K562 (cell line): ENCODE measurements at regions not wholly inside any gene's neighbourhood (a gene's known extent, or its start where the extent isn't known, plus 50 kb on each side); places are given as distances from the start of the nearest gene placed in this dataset.

ENCODE experiments used
- ATAC-seq: fragments of 200-7000 bp; cut with Tn5 transposase; 3 replicates; pipeline ENCODE4 v1.9.1; 2020; ENCODE audit warnings: moderate library complexity
- BruUV-seq: library from RNA; stranded (reverse); fragments of 400-500 nt; replicated peaks from 2 replicates; lab custom pipeline; 2021; lab: Mats Ljungman, UMichigan
- CTCF ChIA-PET: fragments of 300-600 bp; formaldehyde crosslinking; extraction: SDS; loops from one replicate; lab custom pipeline; 2021; ENCODE audit warnings: low intra/inter-chr PET ratio; lab: Yijun Ruan, JAX
- POLR2A ChIA-PET: fragments of 300-600, 350-650 bp; sonication (Branson Sonifier 250); formaldehyde crosslinking; extraction: SDS; loops from one replicate; lab custom pipeline; 2021; ENCODE audit warnings: antibody characterized with exemption, inconsistent platforms; lab: Yijun Ruan, JAX
- DNase-seq, 4 experiments: peaks; one replicate each; pipeline versions ENCODE4 v3.0.0 to v3.0.0-alpha.2; 2011 to 2018; ENCODE audit warnings: low spot score in 3 of 4, mixed read lengths in 3 of 4; ENCODE audit errors: extremely low read depth in 1 of 4
- FAIRE-seq: peaks from 2 replicates; lab custom pipeline; 2011; peaks lifted over from hg19 to GRCh38; lab: Jason Lieb, UNC
- H2AFZ ChIP-seq: 2 replicates; pipeline ENCODE4 v1.6.0; 2011; ENCODE audit warnings: low read depth, low read length, control low read depth, inconsistent platforms
- H3K27ac ChIP-seq: fragments of 200-600 bp; 3 replicates; pipeline ENCODE4 v1.8.0; 2011; ENCODE audit warnings: low read depth, mild to moderate bottlenecking, control low read depth, inconsistent platforms, low read length, moderate library complexity, mixed read lengths; ENCODE audit errors: extremely low read depth
- H3K27me3 ChIP-seq, 2 experiments: fragments of 300-600 bp in 1 of 2; 2 replicates in 1 of 2; 3 replicates in 1 of 2; pipeline versions ENCODE4 v1.6.0 to v1.8.0; 2011; ENCODE audit warnings: inconsistent platforms in 2 of 2, low read length in 2 of 2, mild to moderate bottlenecking in 1 of 2, mixed read lengths in 1 of 2, moderate library complexity in 1 of 2; ENCODE audit not compliant: control insufficient read depth in 2 of 2, insufficient read depth in 2 of 2
- H3K36me3 ChIP-seq: fragments of 300-600 bp; 3 replicates; pipeline ENCODE4 v1.8.0; 2011; ENCODE audit warnings: mild to moderate bottlenecking, low read length, inconsistent platforms; ENCODE audit not compliant: control insufficient read depth, insufficient read depth
- H3K4me1 ChIP-seq, 2 experiments: fragments of 200-600 bp in 1 of 2; replicated peaks in 1 of 2; 2 replicates in 1 of 2; 3 replicates in 1 of 2; pipeline versions ENCODE4 v1.5.1 to v1.8.0; 2011; ENCODE audit warnings: inconsistent platforms in 2 of 2, low read length in 2 of 2, mild to moderate bottlenecking in 1 of 2, mixed read lengths in 1 of 2, moderate library complexity in 1 of 2; ENCODE audit not compliant: control insufficient read depth in 2 of 2, insufficient read depth in 2 of 2
- H3K4me2 ChIP-seq: 2 replicates; pipeline ENCODE4 v1.6.1; 2011; ENCODE audit warnings: low read length, control low read depth, inconsistent platforms, mixed read lengths; ENCODE audit not compliant: insufficient read depth
- H3K4me3 ChIP-seq: fragments of 200-600 bp; sonication (generic), shearing (Covaris generic); 2 replicates; pipeline ENCODE4 v1.5.1; 2016; ENCODE audit warnings: control low read depth, inconsistent platforms
- H3K79me2 ChIP-seq: fragments of 200-600 bp; 3 replicates; pipeline ENCODE4 v1.8.0; 2011; ENCODE audit warnings: low read length, inconsistent platforms; ENCODE audit not compliant: control insufficient read depth, insufficient read depth
- H3K9ac ChIP-seq, 2 experiments: 2 replicates each; pipeline versions ENCODE4 v1.6.0 to v1.6.1; 2011; ENCODE audit warnings: low read depth in 2 of 2, low read length in 2 of 2, control low read depth in 1 of 2, inconsistent platforms in 1 of 2, mild to moderate bottlenecking in 1 of 2, mixed read lengths in 1 of 2; ENCODE audit not compliant: insufficient read depth in 1 of 2
- H3K9me1 ChIP-seq: one replicate; pipeline ENCODE4 v1.6.0; 2011; ENCODE audit warnings: inconsistent platforms, mild to moderate bottlenecking, low read length, moderate library complexity; ENCODE audit not compliant: control insufficient read depth, insufficient read depth
- H3K9me3 ChIP-seq: replicated peaks from 2 replicates; pipeline ENCODE4 v1.5.1; 2011; ENCODE audit warnings: low read depth, low read length, inconsistent platforms; ENCODE audit not compliant: control insufficient read depth, insufficient read depth
- H4K20me1 ChIP-seq: replicated peaks from 2 replicates; pipeline ENCODE4 v1.6.1; 2011; ENCODE audit warnings: low read length, inconsistent platforms, mixed read lengths; ENCODE audit not compliant: control insufficient read depth, insufficient read depth
- IRF1 ChIP-seq: sonication (generic); formaldehyde crosslinking; IDR thresholded peaks from 2 replicates; pipeline ENCODE4 v1.8.0; 2022; ENCODE audit warnings: missing genetic modification reagents, mild to moderate bottlenecking, borderline replicate concordance
- KDM4B ChIP-seq, 2 experiments: fragments of 450-650 bp in 1 of 2; sonication (generic) in 1 of 2; IDR thresholded peaks; 2 replicates each; pipeline ENCODE4 v1.6.1; 2016 to 2017; ENCODE audit warnings: borderline replicate concordance in 2 of 2, antibody characterized with exemption in 1 of 2, low read depth in 1 of 2, mild to moderate bottlenecking in 1 of 2
- KLF10 ChIP-seq: fragments of 250-450 bp; sonication (Bioruptor Pico); IDR thresholded peaks from 2 replicates; pipeline ENCODE4 v1.6.1; 2021; ENCODE audit warnings: matching md5 sums
- NR1H2 ChIP-seq: sonication (generic); formaldehyde crosslinking; IDR thresholded peaks from 2 replicates; pipeline ENCODE4 v1.4.0; 2020; ENCODE audit warnings: mild to moderate bottlenecking, missing genetic modification reagents
- RERE ChIP-seq: sonication (generic); formaldehyde crosslinking; IDR thresholded peaks from 2 replicates; pipeline ENCODE4 v1.8.0; 2023; ENCODE audit warnings: missing genetic modification reagents, mild to moderate bottlenecking, borderline replicate concordance
- SMAD1 ChIP-seq: fragments of 150-350 bp; IDR thresholded peaks from 2 replicates; pipeline ENCODE4 v1.6.1; 2014; ENCODE audit warnings: low read length, low read depth; ENCODE audit not compliant: partially characterized antibody
- STAG1 ChIP-seq: sonication (generic); formaldehyde crosslinking; IDR thresholded peaks from 2 replicates; pipeline ENCODE4 v1.5.0; 2020; ENCODE audit warnings: missing genetic modification reagents, borderline replicate concordance
- TGIF2 ChIP-seq: sonication (generic); formaldehyde crosslinking; IDR thresholded peaks from 2 replicates; pipeline ENCODE4 v1.8.1; 2022; ENCODE audit warnings: mild to moderate bottlenecking, missing genetic modification reagents, moderate library complexity
- ZNF707 ChIP-seq: fragments of 250-450 bp; sonication (Bioruptor Pico); conservative IDR thresholded peaks from 2 replicates; pipeline ENCODE4 v1.8.0; 2022; ENCODE audit warnings: inconsistent platforms, mild to moderate bottlenecking, moderate library complexity
- WGBS: fragments of 100-300 bp; shearing (Covaris generic); methylation state at CpG from one replicate; pipeline ENCODE4 v1.1.6; 2016; ENCODE audit warnings: low coverage, mixed read lengths; ENCODE audit not compliant: insufficient coverage; ENCODE audit errors: missing lambda C conversion rate; 5-methylcytosine and 5-hydroxymethylcytosine counted together
- in situ Hi-C: fragments of 300-500 bp; cut with MboI; formaldehyde crosslinking; loops from 4 replicates; pipeline ENCODE4 v1.15.0; 2018; ENCODE audit warnings: inconsistent platforms, mixed read lengths
- intact Hi-C: fragments of 100-400 bp; cut with micrococcal nuclease; formaldehyde crosslinking; loops from 2 replicates; pipeline ENCODE4 v1.14.2; 2022
- TF ChIP-seq, protein P1 (sequence below): fragments of 450-650 bp; IDR thresholded peaks from 2 replicates; pipeline ENCODE4 v1.6.1; 2016; ENCODE audit warnings: borderline replicate concordance
- TF ChIP-seq, protein P2 (sequence below): IDR thresholded peaks from 2 replicates; pipeline ENCODE4 v1.6.1; 2011; ENCODE audit not compliant: insufficient read length; ENCODE audit errors: extremely low read depth

- CTCF ChIA-PET = no interaction called here
- H3K4me1 ChIP-seq = no peaks in the 10 kb centered on the region
- TF ChIP-seq, protein P1, sequence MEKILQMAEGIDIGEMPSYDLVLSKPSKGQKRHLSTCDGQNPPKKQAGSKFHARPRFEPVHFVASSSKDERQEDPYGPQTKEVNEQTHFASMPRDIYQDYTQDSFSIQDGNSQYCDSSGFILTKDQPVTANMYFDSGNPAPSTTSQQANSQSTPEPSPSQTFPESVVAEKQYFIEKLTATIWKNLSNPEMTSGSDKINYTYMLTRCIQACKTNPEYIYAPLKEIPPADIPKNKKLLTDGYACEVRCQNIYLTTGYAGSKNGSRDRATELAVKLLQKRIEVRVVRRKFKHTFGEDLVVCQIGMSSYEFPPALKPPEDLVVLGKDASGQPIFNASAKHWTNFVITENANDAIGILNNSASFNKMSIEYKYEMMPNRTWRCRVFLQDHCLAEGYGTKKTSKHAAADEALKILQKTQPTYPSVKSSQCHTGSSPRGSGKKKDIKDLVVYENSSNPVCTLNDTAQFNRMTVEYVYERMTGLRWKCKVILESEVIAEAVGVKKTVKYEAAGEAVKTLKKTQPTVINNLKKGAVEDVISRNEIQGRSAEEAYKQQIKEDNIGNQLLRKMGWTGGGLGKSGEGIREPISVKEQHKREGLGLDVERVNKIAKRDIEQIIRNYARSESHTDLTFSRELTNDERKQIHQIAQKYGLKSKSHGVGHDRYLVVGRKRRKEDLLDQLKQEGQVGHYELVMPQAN = no peak
- no peak for TF ChIP-seq TGIF2 (CRISPR knock-in tag)
- no peak for TF ChIP-seq NR1H2 (CRISPR knock-in tag)
- no peak for TF ChIP-seq KDM4B (IDR thresholded peaks at IDR 0.05; ENCODE audit: borderline replicate concordance in 2 of 2, low read depth in 1 of 2)
- no peak for TF ChIP-seq IRF1 (CRISPR knock-in tag)
- no peak for TF ChIP-seq STAG1 (CRISPR knock-in tag)
- TF ChIP-seq KLF10 (CRISPR knock-in tag) = no peak
- TF ChIP-seq RERE (CRISPR knock-in tag) = no peak
- TF ChIP-seq, protein P2, sequence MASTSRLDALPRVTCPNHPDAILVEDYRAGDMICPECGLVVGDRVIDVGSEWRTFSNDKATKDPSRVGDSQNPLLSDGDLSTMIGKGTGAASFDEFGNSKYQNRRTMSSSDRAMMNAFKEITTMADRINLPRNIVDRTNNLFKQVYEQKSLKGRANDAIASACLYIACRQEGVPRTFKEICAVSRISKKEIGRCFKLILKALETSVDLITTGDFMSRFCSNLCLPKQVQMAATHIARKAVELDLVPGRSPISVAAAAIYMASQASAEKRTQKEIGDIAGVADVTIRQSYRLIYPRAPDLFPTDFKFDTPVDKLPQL = no peak
- no peak for TF ChIP-seq ZNF707 (CRISPR knock-in tag)
- TF ChIP-seq SMAD1 = no peak
Measured at GRCh38 chr5:133680830-133681565, 68.7 kb upstream of the FSTL4 start.

More at GRCh38 chr5:133680830-133681565, 68.7 kb upstream of the FSTL4 start:
- ATAC-seq = no peak
- H3K4me2 ChIP-seq = no peak overlapping the region
- no peak overlapping the region for H3K4me3 ChIP-seq
- POLR2A ChIA-PET = no interaction called here
- H3K27ac ChIP-seq = no peak overlapping the region
- intact Hi-C loops (no loop called here), in situ Hi-C loops (no loop called here)
- H3K27me3 ChIP-seq = peaks cover 10 to 53% of the 10 kb centered on the region in 2 experiments; a peak in 4 of 5 replicates
- DNase-seq = no peak
- no peak for FAIRE-seq
- H3K9me3 ChIP-seq = no peaks in the 10 kb centered on the region
- no peaks in the 10 kb centered on the region for H3K9me1 ChIP-seq
- H3K9ac ChIP-seq = no peak overlapping the region
- H3K79me2 ChIP-seq = no peaks in the 10 kb centered on the region
- no TSS peak for BruUV-seq
- no peaks in the 10 kb centered on the region for H4K20me1 ChIP-seq
- under 1% methylated on average over 12 of the region's 12 CpGs for WGBS
- H2AFZ ChIP-seq = no peak overlapping the region
- H3K36me3 ChIP-seq = no peaks in the 10 kb centered on the region
